HepG2 (cell line): ENCODE measurements at regions not wholly inside any gene's neighbourhood (a gene's known extent, or its start where the extent isn't known, plus 50 kb on each side); places are given as distances from the start of the nearest gene placed in this dataset.

Experiments used
- EZH2 ChIP-seq: conservative IDR thresholded peaks from 2 replicates; pipeline ENCODE4 v1.6.1; 2012; ENCODE audit warnings: mild to moderate bottlenecking, low read depth, low read length, moderate library complexity
- NPAS2 ChIP-seq: sonication (generic); formaldehyde crosslinking; IDR thresholded peaks from 2 replicates; pipeline ENCODE4 v1.8.0; 2022; ENCODE audit warnings: mild to moderate bottlenecking, missing genetic modification reagents, borderline replicate concordance
- POLR2A ChIP-seq, 2 experiments: IDR thresholded peaks; 2 replicates each; pipeline ENCODE4 v1.6.1; 2011; ENCODE audit warnings: low read depth in 2 of 2, low read length in 2 of 2, mild to moderate bottlenecking in 1 of 2, moderate library complexity in 1 of 2; ENCODE audit not compliant: insufficient read depth in 1 of 2
- ZNF354B ChIP-seq: sonication (generic); formaldehyde crosslinking; IDR thresholded peaks from 2 replicates; pipeline ENCODE4 v1.8.0; 2022; ENCODE audit warnings: mild to moderate bottlenecking, missing genetic modification reagents
- ZNF704 ChIP-seq: sonication (generic); formaldehyde crosslinking; IDR thresholded peaks from 2 replicates; pipeline ENCODE4 v1.8.1; 2023; ENCODE audit warnings: mild to moderate bottlenecking, inconsistent platforms, moderate library complexity, missing genetic modification reagents, borderline replicate concordance

GRCh38 chr2:155839436-155839835 lies 493.1 kb downstream of the NR4A2 start:
- TF ChIP-seq POLR2A (IDR thresholded peaks at IDR 0.05; ENCODE audit: insufficient read depth in 1 of 2, low read depth in 2 of 2, low read length in 2 of 2) (no peak), ZNF354B (CRISPR knock-in tag) (no peak), ZNF704 (CRISPR knock-in tag) (no peak), NPAS2 (CRISPR knock-in tag) (no peak), EZH2 (no peak)
